Activated T-helper 1 cell treated with Interleukin-2 at 50 U/mL for 16 hours (primary cell): ENCODE measurements at regions not wholly inside any gene's neighbourhood (a gene's known extent, or its start where the extent isn't known, plus 50 kb on each side); places are given as distances from the start of the nearest gene placed in this dataset.

ENCODE experiments used
- DNase-seq: peaks from one replicate; pipeline ENCODE4 v3.0.0-alpha.2; 2020; ENCODE audit warnings: low read depth

DNA sequence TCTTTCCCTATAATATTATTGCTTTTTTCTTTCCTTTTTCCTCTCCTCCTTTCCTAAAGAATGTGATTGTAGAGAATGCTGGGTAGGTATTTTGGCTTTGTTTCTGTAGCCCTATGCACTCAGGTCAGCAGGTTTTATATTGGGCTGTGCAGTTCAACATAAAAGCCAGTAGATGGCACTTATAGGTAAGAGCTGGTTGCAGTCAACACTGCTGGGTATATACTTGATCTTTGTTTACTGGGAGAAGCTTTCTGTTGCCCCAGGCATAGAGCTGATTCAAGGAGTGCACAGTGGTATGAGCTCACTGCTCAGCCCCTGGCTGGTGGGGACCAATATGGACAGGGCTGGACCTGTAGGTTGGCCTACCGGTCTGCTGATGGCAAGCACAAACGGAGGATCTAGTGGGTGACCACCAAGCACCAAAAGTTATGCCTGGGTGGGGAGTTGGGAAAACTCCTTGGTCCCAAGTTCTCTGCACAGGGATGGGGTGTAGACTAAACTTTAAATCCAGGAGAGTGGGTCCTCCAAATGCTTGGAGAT is 378.9 kb downstream of the PMP22 start:
- DNase-seq, result no peak

DNA sequence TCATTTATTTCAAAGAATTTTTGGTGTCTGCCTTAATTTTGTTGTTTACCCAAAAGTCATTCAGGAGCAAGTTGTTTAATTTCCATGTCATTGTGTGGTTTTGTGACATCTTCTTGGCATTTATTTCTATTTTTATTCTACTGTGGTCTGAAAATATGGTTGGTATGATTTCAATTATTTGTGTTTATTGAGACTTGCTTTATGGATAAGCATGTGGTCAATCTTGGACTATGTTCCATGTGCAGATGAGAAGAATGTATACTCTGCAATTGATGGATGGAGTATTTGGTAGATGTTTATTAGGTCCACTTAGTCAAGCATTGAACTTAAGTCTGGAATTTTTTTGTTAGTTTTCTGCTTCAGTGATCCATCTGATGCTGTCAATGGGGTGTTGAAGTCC is 383.0 kb downstream of the PMP22 start:
- DNase-seq, result no peak

DNA sequence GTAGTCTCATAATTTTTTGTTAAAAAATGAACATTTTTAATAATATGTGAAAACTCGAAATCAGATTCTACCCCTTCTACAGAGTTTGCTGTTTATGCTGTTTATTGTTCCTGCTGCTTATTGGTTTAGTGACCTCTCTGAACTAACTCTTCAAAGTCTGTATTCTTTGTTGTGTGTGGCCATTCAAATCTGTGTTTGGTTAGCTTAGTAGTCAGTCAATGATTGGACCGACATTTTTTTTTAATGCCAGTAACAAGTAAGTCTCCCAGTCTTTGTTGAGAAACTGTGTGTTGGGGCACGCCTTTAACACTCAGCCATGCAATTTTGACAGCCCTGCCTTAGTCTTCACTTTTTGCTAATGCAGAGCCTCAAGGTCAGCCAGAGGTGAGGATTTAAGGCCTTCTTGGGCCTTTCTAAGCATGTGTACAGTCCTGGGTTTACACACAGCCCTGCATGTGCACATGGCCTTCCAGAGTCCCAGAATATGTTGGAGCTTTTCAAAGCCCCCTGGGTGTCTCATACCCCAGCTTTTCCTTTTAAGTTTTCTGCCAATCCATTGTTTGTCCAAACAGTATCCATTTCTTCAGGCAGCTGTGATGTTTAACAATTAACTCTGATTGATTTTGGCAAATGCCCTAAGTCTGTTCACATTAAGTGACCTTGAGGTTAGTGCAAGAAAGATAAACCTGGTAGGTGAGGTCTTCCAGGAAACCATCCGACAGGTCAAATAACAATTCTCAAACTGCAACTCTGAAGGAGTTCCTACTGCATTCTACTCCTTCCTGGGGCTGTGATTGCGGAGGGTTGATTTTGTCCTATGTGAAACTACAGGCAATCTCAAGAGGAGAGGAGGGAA is 389.3 kb downstream of the PMP22 start:
- DNase-seq, result no peak

DNA sequence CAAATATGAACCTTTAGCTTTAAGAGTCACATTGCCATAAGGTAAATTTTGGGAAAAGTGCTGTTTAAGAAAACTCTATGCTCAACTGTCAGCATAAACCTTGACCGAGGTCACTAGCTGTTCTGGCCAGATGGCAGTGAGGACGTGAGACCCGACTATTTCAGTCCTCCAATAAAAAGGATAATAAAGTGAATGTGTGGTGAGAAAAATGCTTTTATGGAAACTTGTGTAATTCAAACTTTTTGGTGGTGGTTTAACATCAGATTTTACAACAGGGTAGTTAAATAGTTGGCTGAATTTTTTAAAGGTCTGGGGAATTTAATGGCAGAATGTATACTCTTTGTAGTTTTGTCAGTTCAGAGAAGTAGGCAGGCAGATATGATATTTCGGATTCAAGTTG is 391.1 kb downstream of the PMP22 start:
- DNase-seq, result no peak

DNA sequence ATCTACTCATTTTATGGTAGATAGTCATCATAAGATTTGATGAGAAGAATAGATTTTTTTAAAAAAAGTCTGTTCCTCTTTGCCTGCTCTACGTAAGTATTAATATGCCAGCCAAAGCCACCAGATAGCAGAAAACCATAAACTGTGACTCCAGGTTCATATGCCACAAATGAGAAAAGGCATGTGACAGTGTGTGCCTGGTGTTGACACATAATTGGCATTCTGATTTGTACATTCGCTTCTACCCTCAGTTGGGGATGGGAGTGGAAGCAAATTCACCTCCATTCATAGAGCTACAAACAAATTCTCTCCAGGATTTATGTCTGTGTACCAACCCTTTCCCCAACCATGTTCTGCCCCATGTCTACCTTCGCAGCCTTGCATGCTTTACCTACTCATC is 391.6 kb downstream of the PMP22 start:
- no peak for DNase-seq

DNA sequence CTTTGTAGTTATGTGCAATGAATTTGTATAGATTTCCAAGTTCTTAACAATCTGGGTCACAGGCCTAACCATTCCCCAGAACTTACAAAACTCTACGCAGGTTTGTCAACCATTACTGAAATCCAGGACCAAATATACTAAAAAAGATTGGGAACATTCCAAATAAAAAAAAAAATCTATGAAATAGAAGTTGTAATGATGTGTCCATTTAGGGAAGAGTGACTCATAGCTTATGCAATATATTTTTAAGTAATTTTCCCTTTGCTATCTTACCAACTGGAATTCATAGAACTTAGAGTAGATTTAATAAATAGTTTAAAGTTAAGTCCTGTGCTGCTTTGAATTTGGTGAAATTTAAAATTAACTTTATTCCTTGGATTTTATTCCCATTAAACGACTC is 393.2 kb downstream of the PMP22 start:
- no peak for DNase-seq

DNA sequence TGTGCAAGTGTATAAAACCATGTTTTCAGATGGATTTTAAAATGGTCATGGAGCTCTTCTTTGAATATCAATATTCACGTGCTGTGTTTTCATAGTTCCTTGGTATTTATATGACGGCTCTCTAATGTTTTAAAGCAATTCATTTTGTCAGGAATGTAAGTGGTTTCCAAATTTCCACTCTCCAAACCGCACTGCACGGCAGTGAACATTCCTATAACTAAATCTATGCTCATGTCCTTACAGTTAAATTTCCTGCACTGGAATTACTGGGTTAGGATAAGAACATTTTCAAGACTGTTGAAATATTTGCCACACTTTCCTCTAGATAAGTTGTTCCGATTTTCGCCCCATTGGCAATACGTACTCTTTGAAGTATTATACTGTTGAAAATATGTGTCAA is 398.9 kb downstream of the PMP22 start:
- no peak for DNase-seq

DNA sequence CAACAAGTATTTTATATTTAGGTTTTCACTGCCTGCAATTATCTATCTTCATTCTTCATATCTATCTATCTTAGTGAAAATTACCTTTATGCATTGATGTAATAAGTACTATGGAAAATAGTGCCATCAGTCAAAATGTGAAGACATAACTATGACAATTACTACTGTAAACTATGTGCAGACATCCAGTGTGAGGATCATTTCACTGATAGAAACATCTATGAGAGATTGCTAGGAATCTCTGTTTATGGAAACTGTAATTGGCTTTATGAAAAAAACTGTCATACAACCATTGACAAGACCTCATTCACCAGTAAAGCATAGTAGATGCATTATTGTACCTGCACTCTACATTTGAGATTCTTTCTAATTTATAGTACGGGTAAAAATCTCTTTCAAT is 401.0 kb downstream of the PMP22 start:
- no peak for DNase-seq

DNA sequence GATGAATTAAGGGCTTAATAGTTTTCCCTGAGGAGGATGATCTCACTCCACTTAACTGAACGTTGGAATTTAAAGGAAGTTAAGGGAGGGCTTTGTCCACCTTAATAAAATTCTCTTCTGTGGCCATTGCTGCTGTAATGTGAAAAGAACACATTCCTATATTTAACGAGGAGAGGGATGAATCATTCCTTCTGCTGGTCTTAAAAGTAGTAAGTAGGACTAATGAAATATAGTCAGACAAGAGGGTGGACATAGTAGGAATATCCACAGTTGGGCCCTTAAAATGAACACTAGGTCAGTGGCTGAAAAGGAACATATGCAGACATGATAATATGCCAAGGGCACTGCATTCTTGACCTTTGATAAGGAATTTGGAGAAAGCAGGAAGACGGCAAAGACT is 405.6 kb downstream of the PMP22 start:
- no peak for DNase-seq

DNA sequence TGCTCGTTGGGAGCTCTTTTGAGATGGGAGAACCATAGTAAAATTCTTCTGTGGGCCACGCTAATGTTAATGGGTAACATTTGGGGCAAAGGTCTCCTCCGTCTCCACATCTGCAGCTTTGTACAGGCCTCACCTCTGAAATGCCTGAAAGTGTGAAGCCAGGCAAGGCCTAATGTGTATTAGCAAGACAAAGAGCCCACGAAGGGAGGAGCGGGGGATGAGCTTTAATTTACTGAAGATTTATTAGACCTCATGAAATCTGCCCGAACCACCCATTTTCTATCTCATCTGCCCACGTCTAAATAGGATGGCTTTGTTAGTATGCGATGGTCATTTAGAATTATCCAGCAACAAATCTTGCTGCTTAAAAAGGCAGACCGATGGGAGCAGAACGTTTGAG is 408.9 kb downstream of the PMP22 start:
- no peak for DNase-seq

DNA sequence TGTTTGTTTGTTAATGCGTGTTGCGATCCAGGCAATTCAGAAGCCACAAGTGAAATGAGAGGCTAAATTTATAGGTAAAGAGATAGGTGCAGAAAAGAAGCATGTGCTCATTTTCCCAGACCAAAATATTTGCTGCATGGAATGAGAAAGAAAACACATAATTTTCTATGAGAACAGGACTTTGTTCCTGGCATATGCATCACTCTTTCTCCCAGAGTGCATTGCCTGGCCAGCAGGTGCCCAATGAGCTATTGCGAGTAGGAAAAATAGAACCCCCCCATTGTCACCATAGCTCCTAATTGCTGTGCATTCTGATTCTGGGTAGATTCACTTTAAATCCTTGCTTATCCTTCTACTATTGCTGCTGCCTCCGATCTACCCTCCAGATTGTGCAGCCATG is 410.4 kb downstream of the PMP22 start:
- DNase-seq, result no peak

DNA sequence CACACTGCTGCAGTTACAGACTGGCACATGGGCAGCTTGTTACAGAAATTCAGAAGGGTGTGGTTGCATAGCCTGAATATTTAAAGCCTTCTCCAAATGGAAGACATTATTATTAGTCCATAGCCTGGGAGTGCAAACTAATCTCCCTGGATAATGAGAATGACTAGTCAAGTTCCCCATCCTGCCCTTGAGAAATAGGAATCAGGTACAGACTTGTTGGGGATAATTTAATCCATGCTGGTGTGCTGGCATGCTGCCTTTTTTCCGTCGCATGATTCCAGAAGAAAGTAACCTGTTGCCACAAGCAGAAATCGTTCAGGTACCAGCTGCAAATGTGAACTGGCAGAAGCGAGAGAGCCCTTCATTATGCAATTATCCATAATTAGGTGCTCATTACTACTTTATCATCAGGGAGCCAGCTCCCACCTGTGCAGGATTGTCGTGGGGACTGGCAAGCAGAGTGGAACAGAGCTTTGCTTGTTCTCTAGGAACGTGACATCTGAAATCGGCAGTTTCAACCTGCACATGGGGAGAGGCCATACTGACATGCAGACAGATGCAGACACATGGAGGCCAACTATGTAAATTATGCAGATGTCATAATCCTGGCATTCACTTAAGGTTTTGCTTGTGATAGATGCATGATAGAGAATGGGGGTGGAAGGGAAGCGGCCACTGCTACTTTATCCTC is 419.4 kb downstream of the PMP22 start:
- DNase-seq, result no peak

DNA sequence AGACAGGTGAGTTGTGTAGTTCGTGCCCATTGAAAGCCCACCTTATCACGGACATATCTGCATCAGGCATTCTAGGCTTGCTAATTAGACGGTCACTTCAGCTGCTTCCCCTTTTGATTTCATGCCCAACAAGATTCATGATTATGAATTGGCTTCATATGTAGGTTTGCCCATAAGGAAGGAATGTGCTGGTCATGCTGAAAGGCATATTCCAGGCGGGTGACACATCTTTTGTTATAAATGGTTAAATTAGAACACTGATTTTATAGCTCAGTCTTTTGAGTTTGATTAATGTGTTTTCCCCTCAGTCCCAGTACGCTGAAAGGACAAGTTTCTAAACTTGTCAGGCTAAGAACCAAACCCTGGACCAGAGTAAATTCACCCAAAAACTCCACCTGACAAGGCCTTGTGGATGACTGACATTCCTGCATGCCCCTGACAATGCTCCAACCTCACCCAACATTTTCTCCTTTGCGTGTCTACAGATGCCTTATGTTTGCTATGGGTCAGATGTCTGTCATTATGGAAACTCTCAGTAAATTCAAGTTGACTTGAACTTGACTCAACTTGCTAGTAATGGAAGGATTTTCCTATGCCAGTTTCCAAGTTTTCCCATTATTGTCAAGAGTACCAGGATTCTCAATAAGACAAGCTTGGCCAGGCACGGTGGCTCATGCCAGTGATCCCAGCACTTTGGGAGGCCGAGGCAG is 421.9 kb downstream of the PMP22 start:
- DNase-seq, result no peak

DNA sequence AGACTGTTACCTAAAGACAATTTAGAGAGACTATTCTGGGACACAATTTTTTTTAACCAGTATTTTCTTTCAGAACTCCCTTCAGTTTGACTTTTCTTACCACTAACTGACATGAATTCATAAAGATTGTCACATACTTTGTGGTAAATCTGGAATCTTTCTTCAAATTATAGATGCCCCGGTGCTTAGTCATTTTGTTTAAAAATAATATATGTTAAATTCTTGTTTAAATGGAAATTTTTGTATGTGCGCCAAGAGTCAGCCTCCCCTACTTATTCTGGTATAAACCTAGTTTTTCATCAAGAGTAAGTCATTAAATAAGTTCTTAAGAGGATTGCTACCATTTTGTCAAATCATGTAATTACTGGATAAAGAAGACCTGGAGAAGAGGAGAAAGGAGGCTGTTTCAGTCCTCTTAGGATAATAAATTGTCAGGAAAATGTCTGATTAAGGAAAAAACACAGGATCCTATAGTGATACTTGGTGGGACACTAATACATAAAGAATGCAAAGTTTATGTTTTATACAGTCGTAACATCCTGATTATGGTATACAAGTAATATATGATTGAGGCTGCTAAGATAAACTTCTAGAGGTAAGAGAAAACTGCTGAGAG is 424.4 kb downstream of the PMP22 start:
- no peak for DNase-seq

DNA sequence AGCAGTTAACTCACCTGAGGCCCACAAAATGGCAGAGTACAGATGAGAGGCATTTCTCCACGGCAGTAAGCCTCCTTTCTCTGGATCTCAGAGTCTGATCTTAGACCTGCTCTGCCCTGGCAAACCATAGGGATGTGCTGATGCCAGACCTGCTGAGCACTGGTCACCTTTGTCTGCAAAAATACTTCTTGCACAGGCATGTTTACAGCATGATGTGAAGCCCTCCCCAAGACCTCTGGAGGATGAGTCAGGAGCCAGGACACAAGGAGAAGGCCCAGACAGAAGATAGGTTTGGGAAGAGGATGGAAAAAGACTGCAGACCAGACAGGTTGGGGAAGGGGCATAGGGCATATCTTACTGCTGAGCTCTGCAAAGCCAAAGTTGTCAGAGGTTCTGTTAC is 426.6 kb downstream of the PMP22 start:
- DNase-seq, result no peak

DNA sequence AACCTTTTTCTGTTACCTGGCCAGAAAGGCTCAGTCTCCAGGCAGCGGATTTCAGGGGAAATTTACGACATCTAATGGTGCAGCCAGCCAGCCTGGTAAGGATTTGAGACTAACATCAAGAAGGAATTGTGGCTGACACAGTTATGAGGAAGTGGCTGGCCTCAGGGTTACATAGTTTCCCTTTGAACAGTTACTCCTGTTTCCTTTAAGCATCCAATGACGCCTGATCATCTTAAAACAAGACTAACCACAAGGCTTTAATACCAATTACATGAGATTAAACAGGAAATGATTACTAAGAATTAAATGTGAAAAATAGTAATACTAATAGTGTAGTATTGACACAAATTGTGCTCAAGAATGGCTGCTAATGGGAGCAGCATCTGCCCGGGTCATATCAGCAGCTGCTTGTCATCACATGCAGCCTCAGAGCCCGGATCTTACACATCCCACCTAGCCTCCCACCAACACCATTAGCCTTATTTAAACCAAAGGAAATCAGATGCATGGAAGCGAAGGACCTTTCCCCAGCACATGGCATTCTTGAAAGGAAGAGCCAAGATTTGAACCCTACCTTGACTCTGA is 431.8 kb downstream of the PMP22 start:
- no peak for DNase-seq

DNA sequence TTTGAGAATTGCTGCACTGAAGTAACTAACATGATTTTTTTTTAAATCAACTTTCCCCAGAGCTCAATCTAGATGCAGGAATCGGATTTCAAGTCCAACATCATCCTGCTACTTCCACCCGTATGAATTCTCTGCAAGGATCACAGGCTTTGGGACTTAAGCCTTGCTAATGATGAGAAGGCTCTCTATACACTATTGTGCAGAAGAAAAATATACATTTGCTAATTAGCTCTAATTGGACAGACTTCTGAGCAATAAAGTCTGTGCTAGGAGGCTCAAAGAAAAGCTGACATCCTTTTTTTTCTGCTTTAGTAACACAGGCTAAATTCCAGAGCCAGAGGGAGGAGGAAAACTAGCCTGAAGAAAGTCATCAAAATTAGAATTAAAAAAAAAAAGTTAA is 433.6 kb downstream of the PMP22 start:
- DNase-seq, result no peak

DNA sequence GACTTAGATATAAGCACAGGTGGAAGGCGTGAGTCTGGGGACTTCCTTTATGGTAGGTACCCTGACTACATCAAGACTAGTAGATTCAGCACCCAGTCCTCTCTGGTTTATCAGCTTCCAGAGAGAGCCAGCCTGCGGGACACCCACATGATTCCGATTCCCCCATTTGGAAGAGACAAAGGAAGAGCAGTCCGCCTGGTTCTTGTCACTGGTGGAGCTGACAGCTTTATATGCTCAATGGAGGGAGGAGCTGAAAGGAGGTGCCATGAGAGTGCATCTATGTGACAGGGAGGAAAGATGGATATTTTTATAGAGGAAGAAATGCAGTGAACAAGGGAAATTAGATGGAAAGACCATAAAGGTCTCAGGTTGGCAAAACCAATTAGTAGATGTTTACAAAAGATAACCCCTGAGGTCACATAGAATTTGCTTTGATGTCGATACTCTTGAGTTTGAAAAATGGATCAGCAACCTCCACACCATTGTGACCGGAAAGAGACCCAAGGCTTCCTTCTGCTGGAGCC is 437.7 kb downstream of the PMP22 start:
- no peak for DNase-seq

DNA sequence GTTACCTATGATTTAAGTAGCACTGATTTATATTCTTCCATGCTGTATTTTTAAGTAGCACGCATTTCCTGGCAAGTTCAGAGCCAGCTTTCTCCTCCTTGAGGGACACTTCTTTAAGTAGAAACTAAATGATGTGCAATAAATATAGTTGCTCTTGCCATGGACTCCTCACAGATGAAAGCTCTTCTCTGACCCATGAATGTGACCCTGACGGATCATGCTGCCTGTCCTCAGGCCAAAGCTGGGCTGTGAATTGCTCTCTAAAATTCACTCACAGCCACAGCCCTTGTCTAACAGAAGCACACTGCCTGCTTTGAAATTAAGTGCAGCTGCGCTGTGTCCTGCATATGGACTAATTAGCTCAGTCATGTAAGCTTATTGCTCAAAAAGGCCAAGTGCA is 438.8 kb downstream of the PMP22 start:
- DNase-seq, result no peak

DNA sequence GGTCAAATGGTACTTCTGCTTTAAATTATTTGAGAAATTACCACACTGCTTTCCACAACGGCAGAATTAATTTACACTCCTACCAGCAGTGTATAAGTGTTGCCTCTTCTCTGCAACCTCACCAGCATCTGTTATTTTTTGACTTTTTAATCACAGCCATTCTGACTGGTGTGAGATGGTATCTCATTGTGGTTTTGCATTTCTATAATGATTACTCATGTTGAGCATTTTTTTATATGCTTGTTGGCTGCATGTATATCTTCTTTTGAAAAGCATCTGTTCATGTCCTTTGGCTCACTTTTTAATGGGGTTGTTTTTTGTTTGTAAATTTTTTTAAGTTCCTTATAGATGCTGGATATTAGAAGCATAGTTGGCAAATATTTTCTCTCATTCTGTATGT is 446.7 kb downstream of the PMP22 start:
- DNase-seq, result no peak

DNA sequence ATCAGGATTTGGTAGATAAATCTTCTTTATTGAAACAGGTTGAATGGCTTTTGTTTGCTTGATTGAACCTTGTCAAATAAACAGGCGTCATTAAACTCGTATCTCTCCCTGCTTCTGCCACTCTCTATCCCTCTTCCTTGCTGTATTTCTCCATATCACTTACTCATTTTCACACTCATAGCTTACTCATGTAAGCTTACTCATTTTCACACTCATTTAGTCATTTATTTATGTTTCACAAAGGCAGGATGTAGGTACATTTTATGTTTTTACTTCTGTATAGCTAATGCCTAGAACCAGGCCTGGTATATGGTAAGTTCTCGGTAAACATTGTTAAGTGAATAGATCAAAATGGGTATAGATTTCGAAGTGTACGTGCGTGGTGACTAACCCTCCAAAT is 450.0 kb downstream of the PMP22 start:
- DNase-seq, result no peak
